GM18526 (cell line): ENCODE measurements at regions not wholly inside any gene's neighbourhood (a gene's known extent, or its start where the extent isn't known, plus 50 kb on each side); places are given as distances from the start of the nearest gene placed in this dataset.

Experiments used
- POLR2A ChIP-seq: IDR thresholded peaks from 3 replicates; pipeline ENCODE4 v1.6.1; 2011; ENCODE audit not compliant: insufficient read length; ENCODE audit errors: extremely low read depth

DNA sequence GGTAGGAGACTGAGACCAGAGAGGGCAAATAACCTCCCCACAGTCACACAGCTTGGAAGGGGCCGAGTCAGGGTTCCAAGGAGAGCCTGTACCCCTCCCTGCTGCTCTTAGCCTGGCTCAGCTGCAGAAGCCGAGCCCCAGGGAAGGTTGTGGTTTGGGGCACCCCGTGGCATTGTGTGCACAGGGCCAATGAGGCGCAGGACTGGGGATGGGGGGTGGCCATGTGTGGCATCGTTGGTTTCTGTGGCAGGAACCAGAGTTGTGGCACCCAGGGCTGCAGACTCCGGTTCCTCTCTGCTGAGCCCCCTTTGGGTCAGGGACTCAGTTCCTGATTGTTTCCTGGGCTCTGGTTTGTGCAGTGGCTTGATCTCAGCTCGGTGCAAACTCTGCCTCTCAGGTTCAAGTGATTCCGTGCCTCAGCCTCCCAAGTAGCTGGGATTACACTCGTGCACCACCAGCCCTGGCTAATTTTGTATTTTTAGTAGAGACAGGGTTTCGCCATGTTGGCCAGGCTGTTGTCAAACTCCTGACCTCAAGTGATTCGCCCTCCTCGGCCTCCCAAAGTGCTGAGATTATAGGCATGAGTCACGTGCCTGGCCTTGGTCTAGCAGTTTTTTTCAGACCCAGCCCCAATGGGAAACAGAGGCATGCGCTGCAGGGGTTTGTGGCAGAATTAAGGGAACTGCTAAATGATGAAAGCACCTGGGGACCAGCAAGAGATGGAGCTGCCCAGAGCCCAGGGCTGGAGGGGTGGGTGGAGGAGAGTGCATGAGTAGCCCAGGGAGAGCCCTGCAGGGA, 221.0 kb upstream of the SULF2 start:
- TF ChIP-seq POLR2A, result no peak

- no peak for TF ChIP-seq POLR2A
These were observed 217.7 kb upstream of the SULF2 start for GRCh38 chr20:48003021-48003420.

DNA sequence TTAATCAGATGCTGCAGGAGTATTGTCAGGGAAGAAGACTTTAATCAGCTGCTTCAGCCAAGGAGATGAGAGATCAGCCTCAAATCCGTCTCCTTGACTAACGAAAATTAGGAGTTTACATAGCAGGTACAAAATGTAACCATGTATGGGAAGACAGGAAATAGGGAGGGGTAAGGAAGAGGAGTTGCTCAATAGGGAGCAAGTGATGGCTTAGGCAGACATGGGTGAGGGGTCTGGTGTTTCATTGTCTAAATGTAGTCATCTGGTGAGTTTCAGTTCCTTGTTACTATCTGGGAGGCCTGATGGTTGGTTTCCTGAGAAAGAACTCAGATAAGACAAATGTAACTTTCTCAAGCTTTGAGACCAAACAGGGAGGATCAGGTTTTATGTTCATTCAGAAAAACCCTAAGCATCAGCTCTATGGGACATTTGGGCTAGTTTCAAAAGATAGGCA, 217.3 kb upstream of the SULF2 start:
- TF ChIP-seq POLR2A, result no peak

GRCh38 chr20:47999166-47999565, 213.9 kb upstream of the SULF2 start:
- TF ChIP-seq POLR2A, result no peak

GRCh38 chr20:47998736-47999135, 213.5 kb upstream of the SULF2 start:
- TF ChIP-seq POLR2A, result no peak

DNA sequence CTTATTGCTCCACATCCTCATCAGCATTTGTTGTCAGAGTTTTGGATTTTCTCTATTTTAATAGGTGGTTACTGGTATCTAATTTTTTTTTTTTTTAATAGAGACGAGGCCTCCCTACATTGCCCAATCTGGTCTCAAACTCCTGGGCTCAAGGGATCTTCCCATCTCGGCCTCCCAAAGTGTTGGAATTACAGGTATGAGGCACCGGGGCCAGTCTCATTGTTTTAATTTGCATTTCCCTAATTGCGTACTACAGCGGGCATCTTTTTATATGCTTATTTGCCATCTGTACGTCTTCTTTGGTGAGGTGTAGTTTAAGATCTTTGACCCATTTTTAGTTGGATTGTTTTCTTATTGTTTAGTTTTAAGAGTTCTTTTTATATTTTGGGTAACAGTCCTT, 210.4 kb upstream of the SULF2 start:
- no peak for TF ChIP-seq POLR2A

GRCh38 chr20:47993817-47994216, 208.5 kb upstream of the SULF2 start:
- TF ChIP-seq POLR2A, result no peak

- TF ChIP-seq POLR2A, result no peak
These were observed 207.9 kb upstream of the SULF2 start for GRCh38 chr20:47993035-47993755.

DNA sequence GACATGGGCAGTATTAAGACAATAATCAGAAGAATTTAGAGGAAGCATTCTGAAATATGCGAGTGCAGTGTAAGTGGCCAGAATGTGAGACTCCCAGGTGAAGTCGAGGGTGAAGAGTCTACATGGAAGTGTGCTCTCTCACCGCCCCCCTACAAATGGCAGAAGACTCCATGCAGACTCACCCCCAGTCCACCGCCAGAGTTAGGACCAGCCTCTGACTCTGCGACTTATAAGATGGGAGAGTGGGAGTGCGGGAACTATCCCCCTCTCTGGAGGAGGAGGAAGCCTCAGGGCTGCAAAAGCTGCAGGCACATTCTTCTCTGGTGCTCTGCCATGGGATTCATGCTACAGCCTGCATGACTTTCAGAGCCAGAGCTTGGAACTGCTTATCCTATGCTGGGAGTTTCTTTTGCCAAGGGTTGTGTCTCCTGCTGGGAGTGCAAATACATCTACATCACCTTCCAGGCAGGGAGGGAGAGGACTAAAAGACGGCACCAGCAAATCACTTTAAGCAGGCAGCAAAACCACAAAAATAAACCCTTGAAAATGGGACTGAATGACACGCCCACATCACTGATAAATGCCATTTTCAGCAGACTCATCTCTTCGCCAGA, 206.7 kb upstream of the SULF2 start:
- TF ChIP-seq POLR2A, result no peak

DNA sequence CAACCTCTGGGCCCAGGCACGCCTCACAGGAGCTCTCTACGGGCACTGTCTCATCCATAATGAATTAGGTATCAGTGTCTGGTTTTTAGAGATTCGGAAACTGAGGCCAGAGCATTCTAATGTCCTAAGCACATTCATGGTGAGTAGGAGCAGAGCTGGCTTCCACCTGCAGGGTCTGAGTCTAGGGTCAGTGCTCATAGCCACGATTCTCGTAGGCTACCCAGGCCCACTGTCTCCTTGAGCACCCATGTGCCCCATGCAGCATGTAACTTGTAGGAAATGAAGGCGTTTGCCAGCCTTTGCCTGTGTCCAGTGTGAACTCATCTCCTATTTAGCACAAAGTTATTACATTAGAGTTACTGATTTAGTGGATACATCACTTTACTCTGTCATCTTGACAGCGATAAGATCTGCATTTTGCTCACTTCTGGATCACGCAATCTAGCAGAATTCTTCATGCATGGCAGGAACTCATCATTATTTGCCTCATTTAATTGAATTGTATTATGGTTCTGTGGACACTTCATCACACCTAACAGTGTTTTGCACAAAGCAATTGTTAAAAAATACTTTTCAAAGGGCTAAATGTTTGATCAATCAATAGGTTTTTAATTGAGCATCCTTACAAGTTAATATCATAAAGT, 205.3 kb upstream of the SULF2 start:
- TF ChIP-seq POLR2A, result no peak

- no peak for TF ChIP-seq POLR2A
These were observed 204.7 kb upstream of the SULF2 start for GRCh38 chr20:47989957-47990356.

DNA sequence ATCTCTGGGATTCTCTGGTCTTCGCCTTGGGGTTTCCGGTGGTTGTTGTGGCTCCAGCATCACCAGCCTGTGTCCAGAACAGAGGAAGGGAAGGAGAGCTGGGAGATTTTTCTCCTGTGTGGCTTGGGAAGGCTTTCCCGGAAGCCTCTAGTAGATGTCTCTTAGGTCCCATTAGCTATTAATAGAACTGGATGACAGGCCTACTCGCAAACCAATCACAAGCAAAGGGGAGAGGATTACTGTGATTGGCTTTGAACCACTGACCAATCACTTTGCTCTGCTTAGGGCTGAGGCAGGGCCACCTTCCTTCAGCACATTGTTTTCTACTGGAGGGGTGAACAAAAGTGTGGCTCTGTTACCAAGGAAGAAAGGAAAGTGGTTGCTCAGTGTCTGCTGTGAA, 203.4 kb upstream of the SULF2 start:
- no peak for TF ChIP-seq POLR2A

DNA sequence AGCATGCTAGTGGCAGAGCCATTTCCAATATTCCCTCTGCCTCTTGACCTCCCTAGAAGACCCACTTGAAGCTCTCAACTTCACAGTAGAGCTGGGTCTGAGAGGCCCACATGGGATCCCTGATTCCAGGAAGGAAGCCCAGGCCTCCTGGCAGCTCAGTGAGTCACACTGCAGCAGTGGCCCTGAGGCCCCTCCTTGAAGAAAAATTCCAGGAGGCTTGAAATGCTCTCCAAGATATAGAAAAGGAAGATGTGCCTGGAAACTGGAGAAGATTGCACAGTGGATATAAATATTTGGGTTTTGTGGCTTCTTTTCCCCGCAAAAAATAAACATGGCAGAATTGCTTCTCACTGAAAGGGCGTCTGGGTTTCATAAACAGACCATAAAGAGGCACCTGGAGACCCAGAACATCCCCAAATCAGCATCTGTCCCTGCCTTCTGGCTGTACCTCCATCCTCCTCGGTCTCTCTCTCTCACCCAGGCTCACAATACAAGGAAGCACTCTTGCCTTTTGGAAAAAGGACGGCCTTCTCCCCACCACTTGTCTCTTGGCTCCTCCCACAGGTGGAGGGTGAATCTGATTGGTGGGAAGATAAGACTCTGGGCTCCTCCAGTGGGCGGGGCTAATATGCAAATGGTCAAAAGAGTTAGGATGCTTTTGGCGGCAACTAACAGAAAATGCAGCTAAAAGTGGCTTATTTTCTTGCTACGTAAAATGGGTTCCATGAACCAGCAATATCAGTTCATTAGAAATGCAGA, 200.0 kb upstream of the SULF2 start:
- no peak for TF ChIP-seq POLR2A

GRCh38 chr20:47984437-47984836, 199.2 kb upstream of the SULF2 start:
- no peak for TF ChIP-seq POLR2A
